ENCODE measurements at regions not wholly inside any gene's neighbourhood (a gene's known extent, or its start where the extent isn't known, plus 50 kb on each side); places are given as distances from the start of the nearest gene placed in this dataset.

DNA sequence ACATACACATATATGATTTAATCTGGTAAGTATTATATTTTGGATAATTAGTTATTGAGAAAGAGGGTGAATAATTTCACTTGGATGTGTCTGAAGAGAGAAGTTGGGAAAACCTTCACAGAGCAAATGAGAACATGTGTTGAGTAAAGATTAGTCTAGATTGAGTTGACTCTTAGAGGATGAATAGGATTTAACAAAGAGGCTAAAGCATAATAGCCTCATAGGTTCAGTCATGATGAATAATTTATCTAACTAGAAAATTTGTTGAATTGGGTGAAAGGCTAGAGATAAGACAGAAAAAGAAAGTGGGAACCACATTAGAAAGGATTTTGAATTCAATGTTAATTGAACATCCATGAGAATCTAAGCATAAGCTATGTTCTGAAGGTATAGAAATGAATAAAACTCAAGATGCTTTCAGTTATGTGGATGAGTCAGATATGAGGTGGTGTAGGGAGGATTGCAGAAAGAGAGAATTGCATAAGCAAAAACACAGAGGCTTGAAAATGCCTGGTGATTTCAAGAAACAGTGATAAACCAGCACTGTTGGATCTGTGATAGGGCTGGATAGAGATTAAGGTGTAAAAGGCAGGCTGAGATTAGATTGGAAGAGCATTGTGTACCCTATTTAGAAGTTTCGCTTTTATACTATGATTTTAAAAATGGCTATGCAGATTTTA is 207.6 kb upstream of the NR3C2 start:
- no peak overlapping the region for H3K9ac ChIP-seq (replicated peaks in 1 of 4; ENCODE audit: extremely low read depth in 1 of 4, low read depth in 3 of 4, low read length in 3 of 4)
- H2AFZ ChIP-seq (ENCODE audit: low read length) = no peak overlapping the region
- H3K4ac ChIP-seq (replicated peaks; ENCODE audit: insufficient read length, low read depth, low read length) = no peak overlapping the region
- POLR2A ChIA-PET (ENCODE audit: partially characterized antibody) = no interaction called here
- no peaks in the 10 kb centered on the region for H4K20me1 ChIP-seq (replicated peaks in 1 of 2; ENCODE audit: control insufficient read depth in 1 of 2, insufficient read depth in 2 of 2, low read length in 2 of 2)
- no peak overlapping the region for H3K14ac ChIP-seq (ENCODE audit: insufficient read length)
- no peaks in the 10 kb centered on the region for H3K9me3 ChIP-seq (ENCODE audit: insufficient read depth in 2 of 2, low read depth in 1 of 2, low read length in 1 of 2)
- TF ChIP-seq TEAD4 (IDR thresholded peaks at IDR 0.05; ENCODE audit: low read depth, low read length) = no peak
- no peak for TF ChIP-seq GTF2F1 (IDR thresholded peaks at IDR 0.05; ENCODE audit: borderline replicate concordance, low read depth, low read length)
- TF ChIP-seq PHF8 (conservative IDR thresholded peaks at IDR 0.05; ENCODE audit: low read depth, low read length) = no peak
- TF ChIP-seq, protein P1, sequence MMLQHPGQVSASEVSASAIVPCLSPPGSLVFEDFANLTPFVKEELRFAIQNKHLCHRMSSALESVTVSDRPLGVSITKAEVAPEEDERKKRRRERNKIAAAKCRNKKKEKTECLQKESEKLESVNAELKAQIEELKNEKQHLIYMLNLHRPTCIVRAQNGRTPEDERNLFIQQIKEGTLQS (IDR thresholded peaks at IDR 0.05; ENCODE audit: insufficient read depth, low read depth, low read length) = no peak
- no peak for TF ChIP-seq CHD1 (IDR thresholded peaks at IDR 0.05; ENCODE audit: low read depth, low read length)
- TF ChIP-seq, protein P2, sequence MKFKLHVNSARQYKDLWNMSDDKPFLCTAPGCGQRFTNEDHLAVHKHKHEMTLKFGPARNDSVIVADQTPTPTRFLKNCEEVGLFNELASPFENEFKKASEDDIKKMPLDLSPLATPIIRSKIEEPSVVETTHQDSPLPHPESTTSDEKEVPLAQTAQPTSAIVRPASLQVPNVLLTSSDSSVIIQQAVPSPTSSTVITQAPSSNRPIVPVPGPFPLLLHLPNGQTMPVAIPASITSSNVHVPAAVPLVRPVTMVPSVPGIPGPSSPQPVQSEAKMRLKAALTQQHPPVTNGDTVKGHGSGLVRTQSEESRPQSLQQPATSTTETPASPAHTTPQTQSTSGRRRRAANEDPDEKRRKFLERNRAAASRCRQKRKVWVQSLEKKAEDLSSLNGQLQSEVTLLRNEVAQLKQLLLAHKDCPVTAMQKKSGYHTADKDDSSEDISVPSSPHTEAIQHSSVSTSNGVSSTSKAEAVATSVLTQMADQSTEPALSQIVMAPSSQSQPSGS (IDR thresholded peaks at IDR 0.05; ENCODE audit: low read length) = no peak
- no peak for TF ChIP-seq CTBP2 (IDR thresholded peaks at IDR 0.05; ENCODE audit: borderline replicate concordance, insufficient read depth, insufficient read length, low read length)
- TF ChIP-seq, protein P3, sequence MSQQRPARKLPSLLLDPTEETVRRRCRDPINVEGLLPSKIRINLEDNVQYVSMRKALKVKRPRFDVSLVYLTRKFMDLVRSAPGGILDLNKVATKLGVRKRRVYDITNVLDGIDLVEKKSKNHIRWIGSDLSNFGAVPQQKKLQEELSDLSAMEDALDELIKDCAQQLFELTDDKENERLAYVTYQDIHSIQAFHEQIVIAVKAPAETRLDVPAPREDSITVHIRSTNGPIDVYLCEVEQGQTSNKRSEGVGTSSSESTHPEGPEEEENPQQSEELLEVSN (IDR thresholded peaks at IDR 0.05) = no peak
- TF ChIP-seq POU5F1 (IDR thresholded peaks at IDR 0.05; ENCODE audit: low read depth, low read length) = no peak
- TF ChIP-seq MAFK (IDR thresholded peaks at IDR 0.05; ENCODE audit: low read depth, low read length) = no peak
- no peak for TF ChIP-seq CHD2 (IDR thresholded peaks at IDR 0.05; ENCODE audit: low read length)
- H2BK120ac ChIP-seq (replicated peaks; ENCODE audit: low read depth, low read length) = no peak overlapping the region
- no peaks in the 10 kb centered on the region for H3K79me1 ChIP-seq (ENCODE audit: low read depth, low read length)
- H3K23me2 ChIP-seq (ENCODE audit: low read depth, low read length) = no peaks in the 10 kb centered on the region
- H4K8ac ChIP-seq (ENCODE audit: extremely low read depth, insufficient read depth, low read length) = no peak overlapping the region
- FAIRE-seq (no peak), DNase-seq (ENCODE audit: low read depth in 1 of 2, low spot score in 2 of 2) (no peak)
- no peak overlapping the region for H3K4me3 ChIP-seq (ENCODE audit: extremely low read depth in 1 of 4, insufficient read depth in 2 of 4, low read depth in 3 of 4, low read length in 4 of 4)
- no peak overlapping the region for H2AK5ac ChIP-seq (ENCODE audit: low read depth, low read length)
- H2BK12ac ChIP-seq (ENCODE audit: low read depth, low read length) = no peak overlapping the region
- no peaks in the 10 kb centered on the region for H3K27me3 ChIP-seq (replicated peaks in 1 of 4; ENCODE audit: control insufficient read depth in 3 of 4, extremely low read depth in 1 of 4, insufficient read depth in 3 of 4, low read length in 3 of 4)
- no peaks in the 10 kb centered on the region for H3K79me2 ChIP-seq (ENCODE audit: control insufficient read depth in 1 of 2, insufficient read depth in 2 of 2, low read length in 2 of 2)
- CTCF ChIA-PET (ENCODE audit: partially characterized antibody) = no interaction called here
- no peak overlapping the region for H3K18ac ChIP-seq (ENCODE audit: extremely low read depth, low read length)
- H3K4me1 ChIP-seq (replicated peaks in 1 of 4; ENCODE audit: control insufficient read depth in 3 of 4, insufficient read depth in 4 of 4, low read length in 3 of 4) = peaks cover 0 to 3% (median 0%) of the 10 kb centered on the region in 4 experiments; a peak in 2 of 7 replicates
- 94% methylated on average over 1 of the region's 1 CpG; no CpG with 5 or more reads in 1 of the 2 experiments for WGBS, 2 experiments (ENCODE audit: extremely low coverage in 1 of 2, insufficient coverage in 1 of 2, insufficient read length in 1 of 2, insufficient replicate concordance in 2 of 2, low coverage in 1 of 2, low lambda C conversion rate in 2 of 2, missing lambda C conversion rate in 1 of 2)
- H3K4me2 ChIP-seq (ENCODE audit: insufficient read depth in 1 of 2, low read depth in 2 of 2, low read length in 2 of 2) = no peak overlapping the region
- no peak overlapping the region for H2BK15ac ChIP-seq (ENCODE audit: low read length)
- no peak overlapping the region for H3K56ac ChIP-seq (replicated peaks; ENCODE audit: insufficient read length, low read depth, low read length)
- no peaks in the 10 kb centered on the region for H3K36me3 ChIP-seq (ENCODE audit: control insufficient read depth in 2 of 4, insufficient read depth in 4 of 4, low read length in 3 of 4)
- no peak overlapping the region for H3K27ac ChIP-seq (ENCODE audit: low read depth, low read length)
- H4K91ac ChIP-seq (replicated peaks; ENCODE audit: insufficient read length, low read length) = no peak overlapping the region
- H2BK5ac ChIP-seq (ENCODE audit: low read depth, low read length) = no peak overlapping the region
- no peak overlapping the region for H2BK20ac ChIP-seq (ENCODE audit: low read length)
- H4K5ac ChIP-seq (ENCODE audit: insufficient read length, low read depth, low read length) = no peak overlapping the region
- no peak overlapping the region for H3K23ac ChIP-seq (ENCODE audit: insufficient read length)

All from H1 (cell line).